ENCODE measurements at regions not wholly inside any gene's neighbourhood (a gene's known extent, or its start where the extent isn't known, plus 50 kb on each side); places are given as distances from the start of the nearest gene placed in this dataset.

- no peak for DNase-seq (ENCODE audit: low spot score)
Observed at GRCh38 chr13:76711550-76712182, 174.5 kb downstream of the KCTD12 start.

GRCh38 chr13:76709851-76710250 is 176.4 kb downstream of the KCTD12 start:
- no peak for DNase-seq (ENCODE audit: low spot score)

GRCh38 chr13:76708138-76708688 is 178.0 kb downstream of the KCTD12 start:
- no peak for DNase-seq (ENCODE audit: low spot score)

- no peak for DNase-seq (ENCODE audit: low spot score)
Observed at GRCh38 chr13:76707360-76707759, 178.8 kb downstream of the KCTD12 start.

- no peak for DNase-seq (ENCODE audit: low spot score)
Observed at GRCh38 chr13:76703621-76704288, 182.4 kb downstream of the KCTD12 start.

- DNase-seq (ENCODE audit: low spot score): no peak
Observed at GRCh38 chr13:76703216-76703615, 183.0 kb downstream of the KCTD12 start.

GRCh38 chr13:76697288-76697687 is 188.9 kb downstream of the KCTD12 start:
- DNase-seq (ENCODE audit: low spot score): no peak

- no peak for DNase-seq (ENCODE audit: low spot score)
Observed at GRCh38 chr13:76696370-76696769, 189.8 kb downstream of the KCTD12 start.

- no peak for DNase-seq (ENCODE audit: low spot score)
Observed at GRCh38 chr13:76693086-76693485, 193.1 kb downstream of the KCTD12 start.

GRCh38 chr13:76692346-76692745 is 193.9 kb downstream of the KCTD12 start:
- no peak for DNase-seq (ENCODE audit: low spot score)

- no peak for DNase-seq (ENCODE audit: low spot score)
Observed at GRCh38 chr13:76690611-76691010, 195.6 kb downstream of the KCTD12 start.

GRCh38 chr13:76687467-76687866 is 198.7 kb downstream of the KCTD12 start:
- DNase-seq (ENCODE audit: low spot score): no peak

- no peak for DNase-seq (ENCODE audit: low spot score)
Observed at GRCh38 chr13:76685938-76686337, 200.3 kb downstream of the KCTD12 start.

- no peak for DNase-seq (ENCODE audit: low spot score)
Observed at GRCh38 chr13:76684336-76684735, 201.9 kb downstream of the KCTD12 start.

- DNase-seq (ENCODE audit: low spot score): no peak
Observed at GRCh38 chr13:76683854-76684253, 202.4 kb downstream of the KCTD12 start.

GRCh38 chr13:76683168-76683567 is 203.0 kb downstream of the KCTD12 start:
- DNase-seq (ENCODE audit: low spot score): no peak

GRCh38 chr13:76680112-76680511 is 206.1 kb downstream of the KCTD12 start:
- no peak for DNase-seq (ENCODE audit: low spot score)

- no peak for DNase-seq (ENCODE audit: low spot score)
Observed at GRCh38 chr13:76677043-76677442, 209.2 kb downstream of the KCTD12 start.

- DNase-seq (ENCODE audit: low spot score): no peak
Observed at GRCh38 chr13:76672420-76672819, 213.8 kb downstream of the KCTD12 start.

GRCh38 chr13:76668716-76669115 is 217.5 kb downstream of the KCTD12 start:
- no peak for DNase-seq (ENCODE audit: low spot score)

GRCh38 chr13:76668141-76668540 is 218.1 kb downstream of the KCTD12 start:
- DNase-seq (ENCODE audit: low spot score): no peak

- no peak for DNase-seq (ENCODE audit: low spot score)
Observed at GRCh38 chr13:76667551-76667950, 218.7 kb downstream of the KCTD12 start.

- no peak for DNase-seq (ENCODE audit: low spot score)
Observed at GRCh38 chr13:76663592-76664335, 222.4 kb downstream of the KCTD12 start.

Data from LoVo (cell line).